ENCODE measurements at regions not wholly inside any gene's neighbourhood (a gene's known extent, or its start where the extent isn't known, plus 50 kb on each side); places are given as distances from the start of the nearest gene placed in this dataset.

DNA sequence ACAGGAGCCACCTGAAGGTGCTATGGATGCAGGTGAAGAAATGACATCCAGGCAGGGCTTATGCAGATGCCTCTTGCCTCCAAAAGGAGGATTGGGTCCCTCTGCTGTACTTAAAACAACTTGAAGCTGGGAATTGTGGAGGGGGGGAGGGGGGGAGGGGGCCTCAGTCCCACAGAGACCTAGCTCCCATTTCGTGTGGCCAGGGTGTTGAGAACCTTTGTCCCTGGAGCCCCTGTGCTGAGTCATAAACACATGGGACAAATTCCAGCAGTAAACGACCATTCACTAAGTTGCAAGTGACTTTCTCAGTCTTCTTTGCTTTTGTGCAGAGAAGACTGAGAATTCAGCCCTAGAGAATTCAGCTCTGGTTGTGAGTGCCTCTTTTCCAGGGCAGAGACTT, 96.5 kb upstream of the PODXL start:
- ATAC-seq (no peak), DNase-seq (no peak)
- TF ChIP-seq, protein P1, sequence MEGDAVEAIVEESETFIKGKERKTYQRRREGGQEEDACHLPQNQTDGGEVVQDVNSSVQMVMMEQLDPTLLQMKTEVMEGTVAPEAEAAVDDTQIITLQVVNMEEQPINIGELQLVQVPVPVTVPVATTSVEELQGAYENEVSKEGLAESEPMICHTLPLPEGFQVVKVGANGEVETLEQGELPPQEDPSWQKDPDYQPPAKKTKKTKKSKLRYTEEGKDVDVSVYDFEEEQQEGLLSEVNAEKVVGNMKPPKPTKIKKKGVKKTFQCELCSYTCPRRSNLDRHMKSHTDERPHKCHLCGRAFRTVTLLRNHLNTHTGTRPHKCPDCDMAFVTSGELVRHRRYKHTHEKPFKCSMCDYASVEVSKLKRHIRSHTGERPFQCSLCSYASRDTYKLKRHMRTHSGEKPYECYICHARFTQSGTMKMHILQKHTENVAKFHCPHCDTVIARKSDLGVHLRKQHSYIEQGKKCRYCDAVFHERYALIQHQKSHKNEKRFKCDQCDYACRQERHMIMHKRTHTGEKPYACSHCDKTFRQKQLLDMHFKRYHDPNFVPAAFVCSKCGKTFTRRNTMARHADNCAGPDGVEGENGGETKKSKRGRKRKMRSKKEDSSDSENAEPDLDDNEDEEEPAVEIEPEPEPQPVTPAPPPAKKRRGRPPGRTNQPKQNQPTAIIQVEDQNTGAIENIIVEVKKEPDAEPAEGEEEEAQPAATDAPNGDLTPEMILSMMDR (IDR thresholded peaks at IDR 0.05), result no peak
- Mint-ChIP-seq H3K27me3 (peaks cover 5% of the 10 kb centered on the region), H3K9me3 (no peaks in the 10 kb centered on the region), H3K4me1 (ENCODE audit: low read depth) (no peaks in the 10 kb centered on the region), H3K36me3 (ENCODE audit: low read depth) (no peaks in the 10 kb centered on the region), H3K4me3 (no peak overlapping the region), H3K27ac (no peak overlapping the region)
- POLR2A ChIA-PET, result no interaction called here
- CTCF ChIA-PET, result no interaction called here
- intact Hi-C loops (cut with micrococcal nuclease), result loop anchor here (10.0 kb wide), 1 partner anchor 108 kb away; no protein-coding TSS in a partner anchor

DNA sequence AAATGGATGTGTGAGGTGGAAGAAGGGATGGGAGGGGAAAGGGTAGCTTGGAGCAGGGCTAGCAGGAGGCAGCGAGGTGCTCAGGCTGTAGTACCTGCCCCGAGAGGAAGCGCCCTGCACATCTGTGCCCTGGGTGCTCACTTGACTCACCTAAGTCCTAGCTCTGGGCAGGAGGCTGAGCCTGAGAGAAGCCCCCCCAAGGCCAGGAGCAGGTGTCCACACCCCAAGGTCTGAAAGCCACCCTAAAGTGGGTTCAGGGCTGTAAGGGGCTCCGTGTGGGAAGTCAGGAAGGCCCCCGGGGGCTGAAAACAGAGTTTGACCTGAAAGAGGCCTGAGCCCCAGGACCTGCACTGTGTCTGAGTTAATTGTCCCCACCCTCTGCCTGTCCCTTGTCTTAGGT, 95.8 kb upstream of the PODXL start:
- DNase-seq, result no peak
- intact Hi-C loops (cut with micrococcal nuclease), result loop anchor here (10.0 kb wide), 1 partner anchor 107 kb away; no protein-coding TSS in a partner anchor
- Mint-ChIP-seq H3K4me1 (ENCODE audit: low read depth) (no peaks in the 10 kb centered on the region), H3K9me3 (no peaks in the 10 kb centered on the region), H3K4me3 (no peak overlapping the region), H3K27ac (no peak overlapping the region), H3K36me3 (ENCODE audit: low read depth) (no peaks in the 10 kb centered on the region), H3K27me3 (peaks cover 5% of the 10 kb centered on the region)
- no peak for ATAC-seq
- TF ChIP-seq, protein P1 (IDR thresholded peaks at IDR 0.05), result no peak
- POLR2A ChIA-PET, result no interaction called here
- CTCF ChIA-PET, result no interaction called here

DNA sequence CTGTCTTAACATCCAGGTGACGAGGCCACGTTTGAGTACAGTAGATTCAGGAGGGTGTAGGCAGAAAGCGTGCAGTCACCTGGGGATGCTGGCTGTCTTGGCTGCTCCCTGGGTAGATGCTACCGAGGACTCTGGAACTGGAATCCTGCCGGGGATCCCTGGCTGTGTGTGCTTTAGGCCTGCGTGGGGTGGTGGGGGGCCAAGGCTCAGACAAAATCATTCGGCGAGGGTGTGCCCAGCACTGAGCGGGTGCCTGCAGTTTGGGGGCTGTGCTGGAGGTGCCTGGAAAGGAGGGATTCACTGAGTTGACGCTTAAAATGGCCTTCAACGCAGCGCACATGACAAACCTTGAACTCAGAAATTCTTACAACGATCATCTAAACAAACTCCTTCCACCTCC, 93.5 kb upstream of the PODXL start:
- Mint-ChIP-seq H3K27me3 (peaks cover 5% of the 10 kb centered on the region), H3K36me3 (ENCODE audit: low read depth) (no peaks in the 10 kb centered on the region), H3K9me3 (no peaks in the 10 kb centered on the region), H3K4me3 (no peak overlapping the region), H3K4me1 (ENCODE audit: low read depth) (no peaks in the 10 kb centered on the region), H3K27ac (no peak overlapping the region)
- TF ChIP-seq, protein P1 (IDR thresholded peaks at IDR 0.05), result no peak
- intact Hi-C loops (cut with micrococcal nuclease), result loop anchor here (10.0 kb wide), 1 partner anchor 105 kb away; no protein-coding TSS in a partner anchor
- ATAC-seq (no peak), DNase-seq (no peak)
- ChIA-PET POLR2A (no interaction called here), CTCF (no interaction called here)

DNA sequence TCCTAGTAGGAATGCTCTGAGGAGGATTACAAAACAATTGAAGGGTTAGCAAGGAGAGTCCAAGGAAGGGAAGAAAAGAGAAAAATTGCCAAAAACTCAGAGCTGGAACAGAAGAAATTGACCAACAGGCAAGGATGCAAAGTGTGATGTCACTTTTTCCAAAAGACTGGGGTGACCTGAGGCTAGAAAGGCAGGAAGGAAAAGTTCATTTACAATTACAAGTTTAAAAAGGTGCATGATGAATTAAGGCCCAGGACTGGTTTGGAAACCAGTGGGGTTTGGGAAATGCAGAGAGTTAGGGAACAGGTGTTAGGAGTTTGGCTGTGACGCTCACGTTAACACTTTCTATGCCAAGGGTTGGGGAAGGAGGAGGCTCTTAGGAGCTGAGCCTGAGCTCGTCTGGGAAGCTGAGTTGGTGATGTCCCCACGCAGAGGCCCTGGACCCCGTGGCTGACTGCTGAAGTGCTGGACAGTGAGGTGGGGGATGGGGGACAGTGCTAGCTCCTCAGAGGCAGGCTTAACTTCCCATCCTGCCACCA, 92.6 kb upstream of the PODXL start:
- ChIA-PET POLR2A (no interaction called here), CTCF (no interaction called here)
- H3K36me3 Mint-ChIP-seq (ENCODE audit: low read depth), result no peaks in the 10 kb centered on the region
- no peak for DNase-seq
- TF ChIP-seq, protein P1 (IDR thresholded peaks at IDR 0.05), result no peak
- no peaks in the 10 kb centered on the region for H3K4me1 Mint-ChIP-seq (ENCODE audit: low read depth)
- intact Hi-C loops (cut with micrococcal nuclease), result no loop called here
- H3K27me3 Mint-ChIP-seq, result peaks cover 4% of the 10 kb centered on the region
- H3K27ac Mint-ChIP-seq, result no peak overlapping the region
- H3K9me3 Mint-ChIP-seq, result no peaks in the 10 kb centered on the region
- ATAC-seq, result no peak
- H3K4me3 Mint-ChIP-seq, result no peak overlapping the region

DNA sequence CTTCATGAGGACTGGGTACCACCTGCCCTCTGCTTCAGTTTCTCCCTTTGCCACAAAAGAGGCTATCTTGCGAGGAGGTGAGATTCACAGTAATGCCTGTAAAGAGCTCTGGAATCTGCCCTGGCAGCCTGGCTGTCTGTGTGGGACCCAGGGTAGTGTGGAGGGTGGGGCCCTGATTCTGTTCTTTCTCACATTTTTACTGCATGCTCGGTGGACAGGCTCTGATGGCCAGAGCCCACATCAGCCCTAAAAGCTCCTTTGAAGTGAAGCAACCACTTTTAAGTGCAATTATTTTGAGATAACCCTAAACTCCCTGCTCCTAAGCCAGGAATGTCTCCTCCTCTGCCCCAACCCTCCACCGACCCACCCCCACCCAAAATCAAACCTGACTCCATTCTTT, 92.1 kb upstream of the PODXL start:
- Mint-ChIP-seq H3K36me3 (ENCODE audit: low read depth) (no peaks in the 10 kb centered on the region), H3K4me1 (ENCODE audit: low read depth) (no peaks in the 10 kb centered on the region), H3K4me3 (no peak overlapping the region), H3K9me3 (no peaks in the 10 kb centered on the region), H3K27ac (no peak overlapping the region), H3K27me3 (no peaks in the 10 kb centered on the region)
- ChIA-PET POLR2A (no interaction called here), CTCF (no interaction called here)
- ATAC-seq, result no peak
- TF ChIP-seq, protein P1 (IDR thresholded peaks at IDR 0.05), result no peak
- DNase-seq, result no peak
- intact Hi-C loops (cut with micrococcal nuclease), result no loop called here

Measured in activated CD8-positive, alpha-beta T cell treated with anti-CD3 and anti-CD28 coated beads for 36 hours (primary cell).